ENCODE measurements at regions not wholly inside any gene's neighbourhood (a gene's known extent, or its start where the extent isn't known, plus 50 kb on each side); places are given as distances from the start of the nearest gene placed in this dataset.

GRCh38 chr19:30317403-30317802, 54.8 kb upstream of the ZNF536 start:
- no peak overlapping the region for H3K4me3 ChIP-seq (ENCODE audit: low read length)
- Mint-ChIP-seq H3K27me3 (ENCODE audit: low read depth in 2 of 2) (peaks cover under 1% of the 10 kb centered on the region in 2 donors), H3K9me3 (peaks cover 2 to 3% of the 10 kb centered on the region in 2 donors), H3K27ac (no peak overlapping the region), H3K36me3 (no peaks in the 10 kb centered on the region), H3K4me3 (no peak overlapping the region), H3K4me1 (no peaks in the 10 kb centered on the region)
- intact Hi-C loops (cut with micrococcal nuclease): no loop called here
- H3K27ac ChIP-seq (ENCODE audit: low read length): no peak overlapping the region
- DNase-seq (no peak), ATAC-seq (no peak)
- no peaks in the 10 kb centered on the region for H3K9me3 ChIP-seq (ENCODE audit: control insufficient read depth, insufficient read depth, low read length)
- no peaks in the 10 kb centered on the region for H3K4me1 ChIP-seq (ENCODE audit: control insufficient read depth, insufficient read depth, low read length)
- no peak for TF ChIP-seq CTCF (IDR thresholded peaks at IDR 0.05)
- 86% methylated on average over 7 of the region's 7 CpGs for WGBS (ENCODE audit: insufficient coverage)
- no peaks in the 10 kb centered on the region for H3K27me3 ChIP-seq (ENCODE audit: control insufficient read depth, insufficient read depth, low read length)
- no peaks in the 10 kb centered on the region for H3K36me3 ChIP-seq (ENCODE audit: control insufficient read depth, insufficient read depth, low read length)

- Mint-ChIP-seq H3K27ac (no peak overlapping the region), H3K4me1 (no peaks in the 10 kb centered on the region), H3K36me3 (no peaks in the 10 kb centered on the region), H3K4me3 (no peak overlapping the region), H3K27me3 (ENCODE audit: low read depth in 2 of 2) (peaks cover 4 to 5% of the 10 kb centered on the region in 2 donors), H3K9me3 (peaks cover 2 to 3% of the 10 kb centered on the region in 2 donors)
- intact Hi-C loops (cut with micrococcal nuclease): no loop called here
- H3K27me3 ChIP-seq (ENCODE audit: control insufficient read depth, insufficient read depth, low read length): no peaks in the 10 kb centered on the region
- no peak for DNase-seq
- H3K27ac ChIP-seq (ENCODE audit: low read length): no peak overlapping the region
- no peak for TF ChIP-seq CTCF (IDR thresholded peaks at IDR 0.05)
- H3K4me3 ChIP-seq (ENCODE audit: low read length): no peak overlapping the region
- H3K4me1 ChIP-seq (ENCODE audit: control insufficient read depth, insufficient read depth, low read length): no peaks in the 10 kb centered on the region
- no peaks in the 10 kb centered on the region for H3K36me3 ChIP-seq (ENCODE audit: control insufficient read depth, insufficient read depth, low read length)
- H3K9me3 ChIP-seq (ENCODE audit: control insufficient read depth, insufficient read depth, low read length): no peaks in the 10 kb centered on the region
- no peak for ATAC-seq
- WGBS (ENCODE audit: insufficient coverage): 91% methylated on average over 5 of the region's 5 CpGs
Measured at GRCh38 chr19:30318261-30318660, 53.9 kb upstream of the ZNF536 start.

GRCh38 chr19:30318936-30319335, 53.2 kb upstream of the ZNF536 start:
- peaks cover 5 to 6% of the 10 kb centered on the region in 2 donors for H3K27me3 Mint-ChIP-seq (ENCODE audit: low read depth in 2 of 2)
- Histone ChIP-seq H3K9me3 (ENCODE audit: control insufficient read depth, insufficient read depth, low read length) (no peaks in the 10 kb centered on the region), H3K36me3 (ENCODE audit: control insufficient read depth, insufficient read depth, low read length) (no peaks in the 10 kb centered on the region), H3K27ac (ENCODE audit: low read length) (no peak overlapping the region), H3K4me3 (ENCODE audit: low read length) (no peak overlapping the region), H3K4me1 (ENCODE audit: control insufficient read depth, insufficient read depth, low read length) (no peaks in the 10 kb centered on the region), H3K27me3 (ENCODE audit: control insufficient read depth, insufficient read depth, low read length) (no peaks in the 10 kb centered on the region)
- no peak overlapping the region for H3K27ac Mint-ChIP-seq
- TF ChIP-seq CTCF (IDR thresholded peaks at IDR 0.05): no peak
- H3K9me3 Mint-ChIP-seq: peaks cover 3 to 4% of the 10 kb centered on the region in 2 donors
- H3K36me3 Mint-ChIP-seq: no peaks in the 10 kb centered on the region
- no peak for DNase-seq
- no peaks in the 10 kb centered on the region for H3K4me1 Mint-ChIP-seq
- ATAC-seq: no peak
- intact Hi-C loops (cut with micrococcal nuclease): no loop called here
- WGBS (ENCODE audit: insufficient coverage): 87% methylated on average over 11 of the region's 11 CpGs
- no peak overlapping the region for H3K4me3 Mint-ChIP-seq

- no peak for ATAC-seq
- H3K36me3 Mint-ChIP-seq: no peaks in the 10 kb centered on the region
- Histone ChIP-seq H3K4me3 (ENCODE audit: low read length) (no peak overlapping the region), H3K4me1 (ENCODE audit: control insufficient read depth, insufficient read depth, low read length) (no peaks in the 10 kb centered on the region), H3K36me3 (ENCODE audit: control insufficient read depth, insufficient read depth, low read length) (no peaks in the 10 kb centered on the region), H3K9me3 (ENCODE audit: control insufficient read depth, insufficient read depth, low read length) (no peaks in the 10 kb centered on the region), H3K27me3 (ENCODE audit: control insufficient read depth, insufficient read depth, low read length) (no peaks in the 10 kb centered on the region), H3K27ac (ENCODE audit: low read length) (no peak overlapping the region)
- DNase-seq: no peak
- peaks cover 5 to 8% of the 10 kb centered on the region in 2 donors for H3K27me3 Mint-ChIP-seq (ENCODE audit: low read depth in 2 of 2)
- H3K4me3 Mint-ChIP-seq: no peak overlapping the region
- peaks cover 3 to 6% of the 10 kb centered on the region in 2 donors for H3K9me3 Mint-ChIP-seq
- H3K4me1 Mint-ChIP-seq: no peaks in the 10 kb centered on the region
- TF ChIP-seq CTCF (IDR thresholded peaks at IDR 0.05): no peak
- 86% methylated on average over 1 of the region's 2 CpGs for WGBS (ENCODE audit: insufficient coverage)
- no peak overlapping the region for H3K27ac Mint-ChIP-seq
- intact Hi-C loops (cut with micrococcal nuclease): no loop called here
Measured at GRCh38 chr19:30319411-30319810, 52.8 kb upstream of the ZNF536 start.
